ENCODE measurements at regions not wholly inside any gene's neighbourhood (a gene's known extent, or its start where the extent isn't known, plus 50 kb on each side); places are given as distances from the start of the nearest gene placed in this dataset.

DNA sequence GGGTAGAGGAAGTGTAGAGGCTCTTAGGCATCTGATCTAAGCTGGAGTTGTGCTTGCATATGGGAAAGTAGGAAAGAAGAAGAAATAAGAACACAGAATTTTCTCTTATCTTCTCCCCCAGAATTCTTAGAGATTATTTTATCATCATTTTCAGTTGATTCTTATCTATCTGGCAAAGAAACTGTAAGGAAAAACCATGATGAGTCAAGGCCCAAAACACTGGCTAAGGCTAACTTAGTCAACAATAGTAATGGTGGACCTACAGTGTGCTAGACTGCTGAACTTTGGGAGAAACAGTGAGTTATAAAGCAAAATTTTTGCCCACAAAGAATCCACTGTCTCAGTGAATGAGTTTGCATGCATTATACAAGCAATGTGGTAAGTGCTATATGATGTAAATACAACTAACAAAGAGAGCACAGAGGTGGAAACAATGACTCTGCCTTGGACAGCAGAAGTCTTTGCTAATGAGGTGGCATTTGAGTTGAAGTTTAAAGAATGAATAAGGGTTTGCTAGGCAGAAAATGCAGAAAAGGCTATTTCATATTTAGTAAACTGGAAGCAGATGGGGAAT lies 344.5 kb upstream of the PLET1 start:
- H3K36me3 ChIP-seq = no peaks in the 10 kb centered on the region
- TF ChIP-seq, protein P1, sequence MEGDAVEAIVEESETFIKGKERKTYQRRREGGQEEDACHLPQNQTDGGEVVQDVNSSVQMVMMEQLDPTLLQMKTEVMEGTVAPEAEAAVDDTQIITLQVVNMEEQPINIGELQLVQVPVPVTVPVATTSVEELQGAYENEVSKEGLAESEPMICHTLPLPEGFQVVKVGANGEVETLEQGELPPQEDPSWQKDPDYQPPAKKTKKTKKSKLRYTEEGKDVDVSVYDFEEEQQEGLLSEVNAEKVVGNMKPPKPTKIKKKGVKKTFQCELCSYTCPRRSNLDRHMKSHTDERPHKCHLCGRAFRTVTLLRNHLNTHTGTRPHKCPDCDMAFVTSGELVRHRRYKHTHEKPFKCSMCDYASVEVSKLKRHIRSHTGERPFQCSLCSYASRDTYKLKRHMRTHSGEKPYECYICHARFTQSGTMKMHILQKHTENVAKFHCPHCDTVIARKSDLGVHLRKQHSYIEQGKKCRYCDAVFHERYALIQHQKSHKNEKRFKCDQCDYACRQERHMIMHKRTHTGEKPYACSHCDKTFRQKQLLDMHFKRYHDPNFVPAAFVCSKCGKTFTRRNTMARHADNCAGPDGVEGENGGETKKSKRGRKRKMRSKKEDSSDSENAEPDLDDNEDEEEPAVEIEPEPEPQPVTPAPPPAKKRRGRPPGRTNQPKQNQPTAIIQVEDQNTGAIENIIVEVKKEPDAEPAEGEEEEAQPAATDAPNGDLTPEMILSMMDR (IDR thresholded peaks at IDR 0.05) = no peak
- TF ChIP-seq POLR2A (IDR thresholded peaks at IDR 0.05) = no peak
- peaks cover 0 to 9% (median 0%) of the 10 kb centered on the region in 12 donors for H3K4me1 ChIP-seq
- ATAC-seq (no peak), DNase-seq (no peak)
- no peaks in the 10 kb centered on the region for H3K27me3 ChIP-seq
- intact Hi-C loops (cut with DNase I) = loop anchor here in 1 of 10 donors (10.0 kb wide), 1 partner anchor 200 kb away; no protein-coding TSS in a partner anchor
- H3K9me3 ChIP-seq = no peaks in the 10 kb centered on the region
- no peak overlapping the region for H3K4me3 ChIP-seq
- no peak overlapping the region for H3K27ac ChIP-seq

DNA sequence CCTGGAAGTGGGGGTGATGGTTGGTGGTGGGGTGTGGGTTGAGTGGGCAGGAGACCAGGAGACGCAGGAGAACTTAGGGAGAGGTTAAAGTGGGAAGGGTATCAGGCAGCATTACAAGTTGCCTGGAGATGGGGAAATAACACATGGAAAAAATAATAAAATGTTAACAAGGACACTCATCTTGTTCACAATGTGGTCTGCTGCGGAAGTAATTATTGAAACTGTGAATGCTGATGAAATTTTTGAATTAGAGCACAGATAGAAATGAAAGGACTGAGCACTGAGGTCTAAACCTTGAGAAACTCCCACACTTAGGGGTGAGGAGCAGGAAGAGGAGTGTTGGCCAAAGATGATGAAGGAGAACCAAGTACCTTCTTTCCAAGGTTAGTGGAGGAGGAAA lies 346.0 kb upstream of the PLET1 start:
- ATAC-seq = no peak
- Histone ChIP-seq H3K4me3 (no peak overlapping the region), H3K36me3 (no peaks in the 10 kb centered on the region), H3K9me3 (no peaks in the 10 kb centered on the region), H3K27ac (no peak overlapping the region), H3K27me3 (no peaks in the 10 kb centered on the region), H3K4me1 (peaks cover 0 to 22% (median 11%) of the 10 kb centered on the region in 12 donors)
- 89 to 95% (median 93%) methylated on average over 2 of the region's 2 CpGs for WGBS, 4 donors
- intact Hi-C loops (cut with DNase I) = loop anchor here in 1 of 10 donors (10.0 kb wide), 1 partner anchor 198 kb away; no protein-coding TSS in a partner anchor
- DNase-seq = no peak
- TF ChIP-seq POLR2A (IDR thresholded peaks at IDR 0.05) = no peak
- TF ChIP-seq, protein P1 (IDR thresholded peaks at IDR 0.05) = no peak

DNA sequence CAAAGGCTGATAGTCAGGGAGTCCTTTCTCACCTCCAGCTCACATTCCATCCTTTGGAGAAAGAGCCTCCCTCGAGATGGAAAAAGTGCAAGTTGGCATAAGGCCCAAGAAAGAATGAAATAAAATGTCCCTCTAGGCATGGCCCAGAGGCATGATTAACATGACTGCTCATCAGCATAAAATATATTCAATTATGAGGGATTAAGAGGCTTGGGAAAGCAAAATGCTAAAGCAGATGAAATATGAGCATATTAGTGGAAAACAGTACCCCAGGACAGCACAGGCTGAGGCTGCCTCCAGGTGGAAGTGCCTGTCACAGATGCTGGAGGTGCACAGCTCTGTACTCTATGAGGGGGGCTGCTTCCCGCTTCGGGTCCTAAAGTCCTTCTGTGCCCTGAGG lies 347.8 kb upstream of the PLET1 start:
- Histone ChIP-seq H3K9me3 (no peaks in the 10 kb centered on the region), H3K36me3 (no peaks in the 10 kb centered on the region), H3K27me3 (no peaks in the 10 kb centered on the region), H3K4me1 (peaks cover 0 to 32% (median 23%) of the 10 kb centered on the region in 12 donors), H3K4me3 (no peak overlapping the region), H3K27ac (no peak overlapping the region)
- intact Hi-C loops (cut with DNase I) = loop anchor here in 1 of 10 donors (10.0 kb wide), 1 partner anchor 196 kb away; no protein-coding TSS in a partner anchor
- 77 to 84% (median 82%) methylated on average over 3 of the region's 3 CpGs for WGBS, 4 donors
- ATAC-seq = no peak
- DNase-seq = no peak
- TF ChIP-seq, protein P1 (IDR thresholded peaks at IDR 0.05) = no peak
- TF ChIP-seq POLR2A (IDR thresholded peaks at IDR 0.05) = no peak

DNA sequence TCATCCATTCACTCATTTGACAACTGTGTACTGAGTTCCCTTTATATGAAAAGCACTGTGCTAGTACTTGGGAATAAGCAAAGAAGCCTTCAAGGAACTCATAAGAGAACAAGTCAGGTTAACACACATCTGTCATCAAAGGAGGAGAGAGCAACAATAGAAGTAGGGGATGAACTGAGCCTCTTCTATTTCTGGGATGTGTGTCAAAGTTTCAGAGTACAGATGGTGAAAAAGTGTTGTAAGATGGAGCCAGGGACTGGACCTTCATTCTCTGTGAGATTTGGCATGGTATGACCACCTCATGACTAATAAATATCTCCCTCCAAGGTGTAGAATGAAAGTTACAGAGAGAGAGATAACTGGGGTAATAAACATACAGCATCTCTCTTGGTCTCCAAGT lies 349.8 kb upstream of the PLET1 start:
- H3K4me1 ChIP-seq = peaks cover 0 to 32% (median 23%) of the 10 kb centered on the region in 12 donors
- no peaks in the 10 kb centered on the region for H3K36me3 ChIP-seq
- ATAC-seq (no peak), DNase-seq (no peak)
- intact Hi-C loops (cut with DNase I) = no loop called here
- H3K27me3 ChIP-seq = no peaks in the 10 kb centered on the region
- no peak overlapping the region for H3K4me3 ChIP-seq
- H3K27ac ChIP-seq = no peak overlapping the region
- H3K9me3 ChIP-seq = no peaks in the 10 kb centered on the region
- TF ChIP-seq, protein P1 (IDR thresholded peaks at IDR 0.05) = no peak
- TF ChIP-seq POLR2A (IDR thresholded peaks at IDR 0.05) = no peak
